Germinal center (tissue), 1 donor: ENCODE measurements at regions not wholly inside any gene's neighbourhood (a gene's known extent, or its start where the extent isn't known, plus 50 kb on each side); places are given as distances from the start of the nearest gene placed in this dataset.

Source experiments
- DNase-seq: peaks from one replicate; pipeline ENCODE4 v3.0.0; 2012; ENCODE audit warnings: mixed read lengths, low spot score

DNA sequence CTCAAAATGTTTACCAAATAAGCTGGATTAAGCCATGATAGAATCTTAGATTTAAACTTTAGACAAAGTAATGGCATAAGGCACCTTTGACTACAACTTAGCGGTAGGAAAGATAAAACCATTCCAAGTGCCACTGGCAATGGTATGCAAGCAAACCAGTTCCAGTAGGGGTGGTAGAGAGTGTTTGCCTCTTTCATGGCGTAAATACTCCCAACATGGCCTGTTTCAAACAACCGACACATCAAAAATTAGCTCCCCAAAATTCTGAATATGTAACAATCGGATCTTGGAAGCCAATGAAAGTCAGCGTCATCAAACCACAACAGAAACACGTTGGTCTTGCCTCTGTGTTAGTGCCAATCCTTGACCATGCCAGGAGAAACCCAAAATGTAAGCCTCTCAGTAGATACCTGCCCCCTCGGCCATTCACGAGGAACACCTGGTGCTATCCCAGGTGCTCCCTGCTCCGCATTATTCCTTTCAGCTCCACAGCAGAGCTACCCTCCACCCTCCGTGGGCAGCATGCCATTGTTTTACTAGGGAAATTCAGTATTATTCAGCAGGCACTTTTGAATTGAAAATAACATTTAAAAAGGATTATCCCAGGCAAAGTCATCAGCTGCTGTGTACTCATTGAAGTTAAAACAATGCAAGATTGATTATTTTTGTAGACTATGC lies 307.8 kb upstream of the CDH11 start:
- no peak for DNase-seq

DNA sequence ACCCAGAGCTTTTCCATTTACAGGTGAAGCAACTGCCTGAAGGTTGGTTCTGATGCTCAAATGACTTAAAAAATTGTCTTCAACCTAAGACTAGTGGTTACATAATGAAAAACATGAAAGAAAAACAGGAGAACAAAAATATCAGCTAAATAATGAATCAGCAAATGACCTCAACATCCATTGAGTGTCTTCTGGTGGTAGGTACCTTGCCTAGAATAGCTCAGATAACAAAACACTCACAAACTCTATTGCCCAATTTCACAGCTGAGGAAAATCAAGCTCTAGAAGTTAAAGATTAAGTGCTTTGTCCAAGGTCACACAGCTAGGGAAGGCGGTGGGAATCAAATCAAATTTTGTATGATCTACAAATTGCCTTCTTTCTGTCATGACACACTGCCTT lies 304.6 kb upstream of the CDH11 start:
- no peak for DNase-seq

DNA sequence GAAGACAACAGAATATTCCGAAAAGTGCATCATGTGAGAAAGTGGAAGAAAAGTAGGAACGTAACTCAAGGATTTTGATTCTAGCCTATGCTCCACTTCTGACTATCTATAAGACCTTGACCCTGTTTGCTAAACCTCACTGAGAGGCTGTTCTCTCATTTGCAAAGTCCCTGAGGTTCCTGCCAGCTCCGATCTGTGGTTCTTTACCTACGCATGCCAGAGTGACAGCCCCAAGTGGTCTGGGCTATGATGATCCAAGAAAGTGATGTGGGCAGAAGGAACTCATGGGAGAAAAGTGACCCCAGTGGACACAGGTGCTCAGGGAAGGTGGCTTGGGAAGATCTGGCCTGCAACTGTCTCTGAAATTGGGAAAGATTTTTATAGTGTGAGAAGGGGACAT lies 301.1 kb upstream of the CDH11 start:
- DNase-seq: no peak

DNA sequence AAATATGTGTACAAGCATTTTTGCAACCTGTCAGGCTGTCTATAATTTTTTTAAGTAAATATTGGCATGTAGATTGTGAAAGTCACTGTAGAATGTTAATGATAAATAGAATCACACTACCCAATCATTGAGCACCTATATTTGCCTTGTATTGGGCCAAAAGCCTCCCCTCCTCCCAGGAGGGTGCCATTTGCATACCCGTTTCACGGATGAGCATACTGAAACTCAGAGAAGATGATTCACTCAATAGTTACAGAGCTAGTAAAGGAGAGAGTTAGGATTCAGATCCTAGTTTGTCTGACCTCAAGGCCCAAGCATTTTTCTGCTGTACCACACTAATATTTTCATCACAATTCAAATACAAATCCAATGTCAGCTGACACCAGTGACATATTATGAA lies 299.7 kb upstream of the CDH11 start:
- DNase-seq: no peak

DNA sequence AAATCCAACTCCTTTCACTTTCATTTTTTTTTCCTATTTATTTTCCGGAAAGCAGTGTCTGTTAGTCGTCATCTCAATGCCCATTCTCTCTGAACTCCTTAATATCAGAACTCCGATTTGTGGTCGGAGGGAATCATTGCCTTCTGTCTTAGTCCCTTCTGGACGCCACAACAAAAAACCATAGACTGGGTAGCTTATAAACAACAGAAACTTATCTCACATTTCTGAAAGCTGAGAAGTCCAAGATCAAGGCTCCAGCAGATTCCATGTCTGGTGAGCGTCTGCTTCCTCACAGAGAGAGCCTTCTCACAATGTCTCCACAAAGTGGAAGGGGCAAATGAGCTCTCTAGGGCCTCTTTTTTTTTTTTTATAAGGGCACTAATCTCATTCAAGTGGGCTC lies 296.6 kb upstream of the CDH11 start:
- DNase-seq: no peak

DNA sequence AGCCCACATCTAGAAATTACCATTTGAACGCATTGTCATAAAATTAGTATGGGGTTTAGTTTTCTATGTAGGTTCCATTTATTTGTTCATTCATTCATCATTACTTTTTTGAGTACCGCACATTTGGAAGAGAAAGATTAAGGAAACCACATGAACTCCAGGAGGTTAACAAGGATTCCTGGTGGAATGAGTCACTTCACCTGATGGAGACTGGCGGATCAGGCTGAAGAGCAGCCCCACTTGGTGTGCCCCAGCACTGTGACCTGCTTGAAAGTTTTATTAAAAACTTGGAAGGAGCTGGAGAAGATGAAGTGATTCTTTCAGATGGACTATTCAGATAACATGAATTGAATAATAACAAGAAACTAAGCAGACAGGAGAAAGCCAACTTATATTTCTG lies 293.6 kb upstream of the CDH11 start:
- no peak for DNase-seq

DNA sequence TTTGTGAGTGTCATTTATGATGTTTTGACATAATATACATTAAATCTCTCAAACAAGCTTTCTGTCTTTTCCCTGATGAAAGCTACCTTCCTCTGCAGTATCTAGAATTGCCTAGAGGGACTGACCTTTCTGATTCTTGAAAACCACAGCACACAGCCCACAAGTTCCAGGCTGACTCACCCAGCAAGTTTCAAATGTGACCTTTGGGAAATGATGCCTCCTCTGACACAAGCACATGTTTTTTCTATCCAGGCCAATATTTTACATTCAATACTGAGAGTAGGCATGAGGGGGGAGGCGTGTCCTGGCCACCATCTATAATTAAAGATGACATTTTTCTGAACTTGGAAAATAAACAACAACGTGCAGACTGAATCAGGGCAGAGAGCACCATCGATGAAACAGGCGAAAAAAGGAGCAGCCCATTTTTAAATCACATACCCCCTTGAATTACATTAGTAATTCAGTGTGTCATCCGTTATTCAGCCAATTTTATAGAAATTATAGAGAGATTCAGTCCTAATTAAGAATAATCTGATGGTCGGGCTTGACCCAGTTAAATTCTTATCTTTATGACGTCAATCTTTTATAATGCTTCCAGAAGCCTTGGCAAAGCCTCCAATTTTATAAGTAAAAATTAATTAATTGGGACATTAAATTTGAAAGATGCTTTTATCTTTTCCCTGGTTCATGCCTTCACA lies 292.6 kb upstream of the CDH11 start:
- DNase-seq: no peak

DNA sequence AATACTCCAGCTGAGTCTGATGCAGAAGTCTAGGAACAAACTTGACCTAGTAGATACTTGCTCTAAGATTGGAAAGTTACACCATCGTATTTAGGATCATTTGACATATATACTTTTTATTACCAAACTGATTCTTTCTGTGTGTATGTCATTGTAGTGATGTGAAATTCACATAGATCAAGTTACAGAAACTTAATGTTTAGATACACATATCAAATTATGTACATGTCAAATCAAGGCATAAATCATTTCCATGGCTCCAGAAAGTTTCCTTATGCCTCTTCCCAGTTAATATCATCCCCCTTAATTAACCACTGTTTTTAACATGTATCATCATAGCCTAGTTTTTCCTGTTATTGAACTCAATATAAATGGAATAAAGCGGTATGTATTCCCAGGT lies 292.0 kb upstream of the CDH11 start:
- DNase-seq: no peak

DNA sequence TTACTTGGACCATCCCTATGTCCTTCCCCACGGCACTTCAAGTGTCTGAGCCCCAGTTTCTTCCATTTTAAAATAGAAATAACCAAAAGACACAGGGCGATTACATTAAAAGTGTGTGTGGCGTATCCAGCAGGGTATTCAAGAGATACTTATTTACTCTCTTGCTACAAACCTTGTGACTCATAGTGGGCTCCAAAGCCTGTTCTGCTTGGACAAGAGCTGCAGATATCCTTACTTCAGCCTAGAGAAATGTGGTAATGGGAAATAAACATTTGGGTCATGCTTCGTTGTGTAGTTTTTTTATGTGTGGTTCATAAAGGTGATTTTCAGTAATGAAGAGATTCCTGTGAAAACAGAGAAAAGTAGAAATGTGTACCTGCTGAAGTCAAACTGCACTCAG lies 288.9 kb upstream of the CDH11 start:
- DNase-seq: no peak

DNA sequence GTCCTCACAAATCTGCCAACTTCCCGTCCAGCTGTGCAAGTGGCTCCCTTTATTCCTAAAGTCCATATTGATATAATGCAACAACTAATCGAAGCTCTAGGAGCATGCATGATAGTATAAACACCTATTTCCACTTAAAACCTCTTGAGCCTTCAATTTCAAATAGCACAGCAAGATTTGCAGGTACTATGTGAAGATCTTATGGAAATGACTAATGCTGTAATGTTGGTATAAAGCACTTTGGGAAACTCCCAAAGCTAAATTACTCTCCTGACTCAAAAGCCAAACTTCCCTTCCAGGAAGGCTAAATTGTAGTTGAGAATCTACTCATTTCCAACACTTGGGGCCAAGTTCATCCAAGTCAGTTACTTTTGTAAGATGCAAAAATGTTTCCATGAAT lies 287.6 kb upstream of the CDH11 start:
- DNase-seq: no peak

DNA sequence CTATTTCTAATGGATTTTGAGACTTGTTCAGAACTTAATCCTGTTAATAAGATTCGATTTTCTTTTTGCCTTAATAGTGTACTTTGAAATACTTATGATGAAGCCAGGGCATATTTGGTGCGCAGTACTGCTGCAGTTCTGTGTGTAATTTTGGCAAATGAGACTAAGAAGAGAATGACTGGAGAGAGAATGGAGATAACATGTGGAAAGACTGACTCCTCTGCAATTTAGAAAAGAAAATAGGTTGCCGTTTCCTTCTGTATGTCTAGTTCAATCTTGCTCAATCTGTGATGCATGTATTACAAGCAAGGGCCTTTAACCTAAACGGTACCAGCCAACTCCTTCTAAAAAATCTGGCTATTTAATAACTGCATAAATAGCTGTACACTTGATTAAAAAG lies 285.1 kb upstream of the CDH11 start:
- DNase-seq: no peak

DNA sequence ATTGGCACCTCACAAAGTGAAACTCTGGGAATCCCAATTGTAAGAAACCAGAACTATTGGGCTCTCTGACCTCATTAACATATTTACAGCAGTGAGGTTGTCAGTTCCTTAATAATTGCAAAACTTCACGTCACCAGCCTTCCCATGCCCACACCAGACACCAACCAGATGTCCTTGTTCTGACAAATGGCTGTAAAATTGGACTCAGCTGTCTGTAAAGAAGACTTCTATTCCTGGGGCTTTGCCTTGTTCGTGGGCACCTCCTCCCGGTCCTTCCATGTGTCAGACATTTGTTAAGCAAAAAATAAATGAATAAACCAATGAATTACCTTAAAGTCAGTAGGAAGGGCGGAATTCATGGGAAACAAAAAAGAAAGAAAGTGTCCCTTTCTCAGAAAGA lies 284.3 kb upstream of the CDH11 start:
- DNase-seq: no peak

DNA sequence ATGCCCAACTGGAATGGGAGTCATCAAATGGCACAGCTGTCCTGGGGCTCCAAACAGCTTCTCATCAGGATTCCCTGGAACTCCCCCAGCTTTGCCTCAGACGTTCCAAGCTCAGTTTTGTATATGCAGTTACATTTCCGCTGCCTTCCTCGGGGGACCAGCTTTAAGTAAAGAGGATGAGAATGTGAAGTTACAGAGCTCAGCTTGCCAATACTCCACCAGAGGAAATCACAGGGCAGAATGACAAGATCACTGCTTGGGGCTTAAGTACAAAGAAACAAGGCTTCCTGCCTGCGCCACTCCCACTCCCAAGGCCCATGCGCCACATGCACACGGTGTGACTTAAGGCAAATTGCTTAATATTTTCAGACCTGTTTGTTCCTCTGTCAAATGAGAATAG lies 272.4 kb upstream of the CDH11 start:
- no peak for DNase-seq

DNA sequence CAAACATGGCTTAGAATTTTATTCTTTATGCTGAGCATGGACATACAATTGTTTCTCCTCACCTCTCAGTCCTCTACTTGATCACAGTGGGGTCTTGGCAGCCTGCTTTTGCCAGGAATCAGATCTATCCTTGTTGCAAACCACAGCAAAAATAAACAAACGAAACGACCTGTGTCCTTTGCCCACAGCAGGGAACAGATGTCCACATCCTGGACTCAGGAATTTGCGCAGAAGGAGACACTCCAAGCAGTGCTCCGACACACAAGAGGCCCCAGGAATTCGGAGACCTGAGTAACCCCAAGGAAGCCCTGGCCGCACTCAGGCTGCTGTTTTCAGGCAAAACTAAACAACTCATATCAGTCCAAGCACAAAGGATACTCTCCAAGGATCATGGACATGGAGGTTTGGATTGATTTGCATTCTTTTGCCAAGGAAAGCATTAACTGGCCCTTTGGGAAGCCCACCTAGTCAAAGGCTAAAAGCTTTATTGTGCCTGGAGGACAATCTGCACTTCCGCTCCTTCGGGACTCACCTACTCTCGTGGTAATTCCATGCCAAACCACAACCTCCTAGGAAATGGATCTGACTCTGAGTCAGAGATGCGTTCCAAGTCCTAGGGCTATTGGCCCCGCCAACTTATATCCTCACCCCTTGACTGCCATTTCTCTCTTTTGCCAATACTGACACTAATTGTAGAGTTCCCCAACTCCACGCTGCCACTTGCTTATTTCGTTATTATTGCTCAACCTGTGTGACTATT lies 271.1 kb upstream of the CDH11 start:
- no peak for DNase-seq

DNA sequence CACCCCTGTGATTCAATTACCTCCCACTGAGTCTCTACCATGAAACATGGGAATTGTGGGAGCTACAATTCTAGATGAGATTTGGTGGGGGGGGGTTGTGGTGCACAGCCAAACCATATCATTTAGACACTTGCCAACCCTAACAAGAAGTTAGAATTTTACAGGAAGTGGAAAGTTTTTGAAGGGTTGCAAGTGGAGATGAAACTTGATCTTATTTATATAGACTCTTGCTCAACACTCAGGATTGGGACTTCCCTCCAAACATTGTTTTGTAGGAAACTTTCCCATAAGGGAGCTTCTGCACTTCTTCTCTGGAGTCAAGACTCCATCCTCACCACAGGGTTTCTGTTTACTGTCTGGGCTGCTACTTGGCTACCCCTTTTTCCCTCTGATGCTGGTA lies 266.7 kb upstream of the CDH11 start:
- DNase-seq: no peak

DNA sequence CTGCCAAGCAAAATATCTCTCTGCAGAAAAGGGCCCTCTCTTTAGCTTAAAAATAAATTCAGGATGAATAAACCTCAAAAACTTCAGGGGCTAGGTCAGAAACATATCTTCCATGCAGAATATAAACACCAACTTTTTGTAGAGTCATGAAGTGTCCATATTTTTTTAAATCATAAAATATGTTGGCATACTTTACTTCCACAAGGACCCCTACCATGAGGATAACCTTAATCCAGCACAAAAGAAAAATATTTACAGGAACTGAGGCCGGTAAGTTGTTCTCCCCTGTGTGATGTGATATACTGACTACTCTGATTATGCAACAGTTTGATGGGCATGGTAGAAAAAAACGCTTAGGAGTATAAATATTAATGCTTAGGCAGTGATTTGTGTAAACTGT lies 264.8 kb upstream of the CDH11 start:
- no peak for DNase-seq

DNA sequence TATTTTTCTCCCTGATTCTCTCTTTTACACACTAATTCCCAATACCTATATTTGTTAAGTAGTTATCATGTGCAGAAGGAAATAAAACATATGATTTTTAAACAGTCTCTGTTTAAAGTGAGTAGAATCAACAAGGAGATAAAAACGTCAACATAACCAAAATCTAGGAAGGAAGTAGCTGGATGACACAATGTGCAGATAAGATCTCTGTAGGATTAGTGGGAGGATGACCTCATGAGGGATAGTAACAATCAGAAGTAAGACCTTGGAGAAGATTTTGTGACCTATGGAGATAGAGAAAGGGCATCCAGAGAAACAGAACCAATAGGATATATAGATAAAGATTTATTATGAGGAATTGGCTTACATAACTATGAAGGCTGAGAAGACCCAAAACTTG lies 262.6 kb upstream of the CDH11 start:
- DNase-seq: no peak

DNA sequence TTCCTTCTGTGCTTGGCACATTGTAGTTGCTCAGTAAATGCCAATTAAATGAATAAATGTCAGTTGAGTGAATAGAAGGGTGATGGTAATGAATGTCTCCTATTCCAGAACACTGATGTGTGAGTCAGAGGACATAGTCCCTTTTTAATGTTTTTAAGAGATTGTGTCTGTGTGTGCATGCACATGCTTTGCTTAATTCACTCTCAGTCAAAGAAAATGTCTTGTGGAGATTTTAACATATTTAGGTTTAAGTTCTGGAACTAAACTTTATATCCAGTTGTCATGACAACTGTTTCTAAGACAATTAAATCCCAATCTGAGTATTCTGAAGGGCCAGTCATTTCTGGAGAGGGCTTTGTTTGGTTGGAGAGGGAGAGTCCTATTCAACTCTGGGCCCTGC lies 255.3 kb upstream of the CDH11 start:
- no peak for DNase-seq

DNA sequence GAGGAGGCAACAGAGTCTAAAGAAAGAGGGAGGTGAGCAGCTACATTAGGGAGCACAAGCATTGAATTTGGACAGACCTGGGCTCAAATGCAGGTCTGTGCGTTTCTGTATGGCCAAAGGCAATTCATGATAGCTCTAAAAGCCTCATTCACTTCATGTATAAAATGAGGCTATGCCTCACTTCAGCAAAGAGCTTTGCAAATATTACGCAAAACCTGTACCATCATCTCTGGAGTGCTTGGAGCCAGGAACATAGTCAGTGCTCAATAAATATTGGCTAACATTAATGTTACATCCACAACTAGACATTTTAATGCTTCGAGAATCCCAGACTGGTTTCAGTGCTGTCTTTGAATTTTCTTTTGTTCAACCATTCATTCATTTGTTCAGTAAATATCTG lies 254.7 kb upstream of the CDH11 start:
- no peak for DNase-seq

DNA sequence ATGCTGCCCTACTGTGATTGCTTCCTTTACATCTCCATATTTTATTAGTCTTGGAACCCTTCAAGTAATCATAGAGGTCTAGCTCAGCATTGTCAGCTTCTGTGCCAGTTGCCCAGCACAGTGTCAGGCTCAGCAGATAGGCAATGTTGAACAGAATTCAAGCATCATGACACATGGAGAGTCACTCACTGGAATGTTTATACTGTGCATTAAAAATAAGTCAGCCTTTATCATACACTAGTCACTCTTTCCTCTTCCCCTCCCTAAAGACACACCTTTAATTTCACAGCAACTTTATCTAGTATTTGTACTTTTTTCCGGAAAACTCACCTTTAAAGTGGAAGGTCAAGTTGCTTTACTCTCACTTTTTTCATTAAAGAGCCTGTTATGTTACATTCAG lies 253.8 kb upstream of the CDH11 start:
- no peak for DNase-seq

DNA sequence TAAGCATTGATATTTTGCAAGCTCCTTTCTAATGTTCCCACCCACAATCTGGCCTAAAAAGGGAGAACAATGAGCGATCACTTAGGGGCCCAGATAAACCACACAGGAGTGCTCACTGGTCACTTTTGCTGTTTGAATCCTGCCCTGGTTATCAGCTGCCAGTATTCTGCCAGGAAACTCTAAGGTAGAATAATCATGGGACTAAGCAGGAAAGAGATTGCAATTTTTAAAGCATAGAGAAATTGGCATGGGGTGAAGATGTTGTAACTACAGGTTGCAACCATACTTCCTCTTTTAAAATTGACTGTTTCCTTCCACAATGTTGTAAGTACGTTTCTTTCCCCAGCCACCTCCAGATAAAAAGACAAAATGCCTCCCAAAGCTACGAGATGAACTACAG lies 251.2 kb upstream of the CDH11 start:
- DNase-seq: no peak

DNA sequence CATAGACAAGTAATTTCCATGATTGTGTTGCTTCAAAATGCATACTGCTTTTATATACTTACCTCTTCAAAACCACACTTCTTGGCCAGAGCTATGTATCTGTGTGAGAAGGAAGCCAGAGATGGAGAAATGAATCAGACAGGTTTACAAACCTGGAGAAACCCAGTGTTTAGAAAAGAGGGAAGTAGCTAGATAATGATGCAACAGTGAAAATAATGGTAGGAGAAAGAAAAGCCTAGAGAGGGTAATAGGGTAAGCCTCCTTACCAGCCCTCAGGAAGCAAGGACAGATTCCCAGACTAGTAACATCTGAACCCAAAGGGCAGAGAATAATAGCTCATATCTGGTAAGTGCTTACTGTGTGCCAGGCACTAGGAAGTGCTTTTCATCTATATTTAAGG lies 250.3 kb upstream of the CDH11 start:
- DNase-seq: no peak
